GM12864 (cell line): ENCODE measurements at regions not wholly inside any gene's neighbourhood (a gene's known extent, or its start where the extent isn't known, plus 50 kb on each side); places are given as distances from the start of the nearest gene placed in this dataset.

ENCODE experiments used
- DNase-seq: peaks from one replicate; pipeline ENCODE4 v3.0.0-alpha.2; 2011; ENCODE audit warnings: low read depth
- H3K4me3 ChIP-seq: 2 replicates; pipeline ENCODE4 v1.5.1; 2011; ENCODE audit warnings: mild to moderate bottlenecking, low read depth, low read length, control low read depth
- CTCF ChIP-seq: IDR thresholded peaks from 2 replicates; pipeline ENCODE4 v1.5.1; 2011; ENCODE audit warnings: low read depth, mild to moderate bottlenecking, moderate library complexity, low read length, control low read depth, inconsistent platforms; ENCODE audit errors: missing control alignments

- H3K4me3 ChIP-seq, result no peak overlapping the region
- DNase-seq, result no peak
- TF ChIP-seq CTCF, result no peak
Measured at GRCh38 chr6:40897390-40898003, 141.5 kb downstream of the UNC5CL start.

- no peak for DNase-seq
- no peak overlapping the region for H3K4me3 ChIP-seq
- no peak for TF ChIP-seq CTCF
Measured at GRCh38 chr6:40896696-40897095, 142.3 kb downstream of the UNC5CL start.

- DNase-seq, result no peak
- no peak for TF ChIP-seq CTCF
- H3K4me3 ChIP-seq, result no peak overlapping the region
Measured at GRCh38 chr6:40894962-40895799, 143.8 kb downstream of the UNC5CL start.

- TF ChIP-seq CTCF, result no peak
- H3K4me3 ChIP-seq, result no peak overlapping the region
- no peak for DNase-seq
Measured at GRCh38 chr6:40893021-40893420, 146.0 kb downstream of the UNC5CL start.

GRCh38 chr6:40892223-40892622, 146.8 kb downstream of the UNC5CL start:
- DNase-seq, result no peak
- TF ChIP-seq CTCF, result no peak
- no peak overlapping the region for H3K4me3 ChIP-seq

GRCh38 chr6:40891686-40892085, 147.3 kb downstream of the UNC5CL start:
- DNase-seq, result no peak
- no peak for TF ChIP-seq CTCF
- H3K4me3 ChIP-seq, result no peak overlapping the region

- DNase-seq, result no peak
- H3K4me3 ChIP-seq, result no peak overlapping the region
- TF ChIP-seq CTCF, result no peak
Measured at GRCh38 chr6:40891131-40891530, 147.9 kb downstream of the UNC5CL start.
